GM12874 (cell line): ENCODE measurements at regions not wholly inside any gene's neighbourhood (a gene's known extent, or its start where the extent isn't known, plus 50 kb on each side); places are given as distances from the start of the nearest gene placed in this dataset.

ENCODE experiments used
- CTCF ChIP-seq: IDR thresholded peaks from 2 replicates; pipeline ENCODE4 v1.5.1; 2011; ENCODE audit warnings: low read depth, mild to moderate bottlenecking, control low read depth, low read length, moderate library complexity; ENCODE audit not compliant: insufficient read depth

DNA sequence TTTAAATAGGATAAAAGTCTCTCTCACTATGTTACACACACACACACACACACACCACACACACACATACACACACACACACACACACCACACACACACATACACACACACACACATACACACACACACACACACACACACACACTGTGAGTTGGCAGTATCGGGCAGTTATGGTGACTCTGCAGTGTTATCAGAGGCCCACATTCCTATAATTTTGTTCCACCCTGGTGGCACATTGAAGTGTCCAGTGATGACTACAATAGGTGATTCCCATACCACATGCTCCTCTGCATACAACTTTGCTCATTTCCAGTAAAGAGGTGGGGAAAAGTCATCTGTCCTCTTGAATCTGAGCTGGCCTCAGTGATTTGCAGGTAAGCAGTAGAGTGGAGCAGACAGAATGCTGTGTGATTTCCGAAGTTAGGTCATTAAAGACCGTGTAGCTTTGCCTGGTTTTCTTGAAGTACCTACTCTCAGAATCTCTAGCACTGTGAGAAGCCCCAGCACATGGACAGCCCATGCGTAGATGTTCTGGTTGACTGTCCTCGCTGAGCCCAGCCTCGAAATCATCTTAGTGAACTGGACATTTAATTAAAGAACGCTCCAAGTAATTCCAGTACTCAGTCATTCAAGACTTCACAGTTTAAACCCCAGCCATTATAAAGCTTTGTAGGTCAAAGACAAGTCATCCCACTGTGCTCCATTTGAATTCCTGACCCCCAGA is 836.6 kb upstream of the SOX9 start:
- TF ChIP-seq CTCF: no peak

DNA sequence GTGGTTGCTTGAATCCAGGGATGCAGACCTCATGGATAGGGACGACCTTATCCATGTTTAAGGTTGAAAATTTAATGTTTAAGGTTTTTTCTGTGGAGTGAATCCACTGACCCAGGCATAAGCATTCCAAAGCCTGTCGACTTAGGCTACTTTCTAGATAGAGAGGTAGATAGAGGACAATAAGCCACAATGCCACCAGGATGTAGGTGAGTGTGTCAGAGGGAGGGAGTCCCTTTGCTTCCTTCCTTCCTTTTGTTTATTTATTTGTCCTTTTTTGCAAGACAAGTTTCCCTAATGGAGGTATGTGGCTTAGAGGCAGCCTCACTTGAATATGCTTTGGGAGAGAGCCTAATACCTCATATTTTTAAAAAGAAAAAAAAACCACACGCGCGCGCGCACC is 834.2 kb upstream of the SOX9 start:
- no peak for TF ChIP-seq CTCF

GRCh38 chr17:71287071-71287823 is 833.6 kb upstream of the SOX9 start:
- TF ChIP-seq CTCF: no peak

GRCh38 chr17:71292006-71292405 is 828.8 kb upstream of the SOX9 start:
- TF ChIP-seq CTCF: no peak

- no peak for TF ChIP-seq CTCF
Observed at GRCh38 chr17:71296005-71296404, 824.8 kb upstream of the SOX9 start.

- no peak for TF ChIP-seq CTCF
Observed at GRCh38 chr17:71301063-71301462, 819.8 kb upstream of the SOX9 start.

DNA sequence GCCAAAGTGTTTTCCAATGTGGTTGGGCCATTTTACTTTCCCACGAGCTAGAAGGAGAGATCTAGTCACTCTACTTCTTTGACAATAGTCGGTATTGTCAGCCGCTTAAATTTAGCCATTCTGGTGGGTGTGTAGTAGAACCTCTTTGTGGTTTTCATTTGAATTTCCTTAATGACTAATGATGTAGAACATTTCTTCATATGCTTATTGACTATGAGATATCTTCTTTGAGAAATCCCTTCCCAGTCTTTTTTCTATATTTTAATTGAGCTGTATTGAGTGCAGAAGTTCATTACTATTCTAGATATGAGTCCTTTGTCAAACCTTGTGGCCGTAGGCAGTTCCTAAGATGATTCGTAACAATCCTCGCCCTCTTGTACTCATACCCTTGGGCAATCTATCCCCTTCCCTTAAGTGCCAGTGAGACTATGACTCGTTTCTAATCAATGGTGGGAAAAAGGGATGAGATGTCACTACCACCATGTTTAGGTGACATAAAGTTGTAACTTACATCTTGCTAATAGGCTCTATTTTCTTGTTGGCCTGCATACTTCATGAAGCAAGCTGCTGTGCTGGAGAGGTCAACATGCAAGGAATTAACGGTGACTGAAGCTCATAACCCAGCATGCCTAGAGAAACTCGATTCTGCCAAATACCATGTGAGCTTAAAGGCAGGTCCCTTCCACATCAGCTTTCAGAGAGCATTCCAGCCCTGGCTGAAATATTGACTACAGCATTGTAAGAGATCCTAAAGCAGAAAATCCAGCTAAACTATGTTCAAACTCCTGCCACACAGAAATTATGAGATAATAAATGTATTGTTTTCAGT is 817.9 kb upstream of the SOX9 start:
- TF ChIP-seq CTCF: no peak
